ENCODE measurements at regions not wholly inside any gene's neighbourhood (a gene's known extent, or its start where the extent isn't known, plus 50 kb on each side); places are given as distances from the start of the nearest gene placed in this dataset.

GRCh38 chr5:180411948-180412347 lies 58.8 kb upstream of the GFPT2 start:
- Histone ChIP-seq H3K36me3 (ENCODE audit: control insufficient read depth, insufficient read depth, low read length) (no peaks in the 10 kb centered on the region), H3K27me3 (ENCODE audit: control insufficient read depth, insufficient read depth, low read length) (no peaks in the 10 kb centered on the region), H3K4me3 (ENCODE audit: low read depth, low read length) (no peak overlapping the region)
- DNase-seq (ENCODE audit: low read depth) (no peak), FAIRE-seq (no peak)
- no peak for TF ChIP-seq CTCF (IDR thresholded peaks at IDR 0.05; ENCODE audit: insufficient read depth, low read length, severe bottlenecking)

GRCh38 chr5:180414176-180414575 lies 61.0 kb upstream of the GFPT2 start:
- Histone ChIP-seq H3K27me3 (ENCODE audit: control insufficient read depth, insufficient read depth, low read length) (no peaks in the 10 kb centered on the region), H3K4me3 (ENCODE audit: low read depth, low read length) (no peak overlapping the region), H3K36me3 (ENCODE audit: control insufficient read depth, insufficient read depth, low read length) (no peaks in the 10 kb centered on the region)
- FAIRE-seq (no peak), DNase-seq (ENCODE audit: low read depth) (no peak)
- TF ChIP-seq CTCF (IDR thresholded peaks at IDR 0.05; ENCODE audit: insufficient read depth, low read length, severe bottlenecking) = no peak

- TF ChIP-seq CTCF (IDR thresholded peaks at IDR 0.05; ENCODE audit: insufficient read depth, low read length, severe bottlenecking) = no peak
- H3K36me3 ChIP-seq (ENCODE audit: control insufficient read depth, insufficient read depth, low read length) = no peaks in the 10 kb centered on the region
- FAIRE-seq = no peak
Observed at GRCh38 chr5:180421672-180422071, 68.5 kb upstream of the GFPT2 start.

GRCh38 chr5:180423133-180423532 lies 70.0 kb upstream of the GFPT2 start:
- no peak for TF ChIP-seq CTCF (IDR thresholded peaks at IDR 0.05; ENCODE audit: insufficient read depth, low read length, severe bottlenecking)
- Histone ChIP-seq H3K36me3 (ENCODE audit: control insufficient read depth, insufficient read depth, low read length) (no peaks in the 10 kb centered on the region), H3K4me3 (ENCODE audit: low read depth, low read length) (no peak overlapping the region), H3K27me3 (ENCODE audit: control insufficient read depth, insufficient read depth, low read length) (no peaks in the 10 kb centered on the region)
- FAIRE-seq (no peak), DNase-seq (ENCODE audit: low read depth) (no peak)

More at GRCh38 chr5:180421672-180422071, 68.5 kb upstream of the GFPT2 start:
- DNase-seq (ENCODE audit: low read depth) = no peak
- Histone ChIP-seq H3K4me3 (ENCODE audit: low read depth, low read length) (no peak overlapping the region), H3K27me3 (ENCODE audit: control insufficient read depth, insufficient read depth, low read length) (no peaks in the 10 kb centered on the region)

GRCh38 chr5:180423598-180423997 lies 70.5 kb upstream of the GFPT2 start:
- DNase-seq (ENCODE audit: low read depth) (no peak), FAIRE-seq (no peak)
- Histone ChIP-seq H3K4me3 (ENCODE audit: low read depth, low read length) (no peak overlapping the region), H3K27me3 (ENCODE audit: control insufficient read depth, insufficient read depth, low read length) (no peaks in the 10 kb centered on the region), H3K36me3 (ENCODE audit: control insufficient read depth, insufficient read depth, low read length) (no peaks in the 10 kb centered on the region)
- TF ChIP-seq CTCF (IDR thresholded peaks at IDR 0.05; ENCODE audit: insufficient read depth, low read length, severe bottlenecking) = no peak

GRCh38 chr5:180424094-180424493 lies 70.1 kb upstream of the CNOT6 start:
- H3K27me3 ChIP-seq (ENCODE audit: control insufficient read depth, insufficient read depth, low read length) = no peaks in the 10 kb centered on the region
- FAIRE-seq = no peak
- no peak for TF ChIP-seq CTCF (IDR thresholded peaks at IDR 0.05; ENCODE audit: insufficient read depth, low read length, severe bottlenecking)

More at GRCh38 chr5:180424094-180424493, 70.1 kb upstream of the CNOT6 start:
- no peak for DNase-seq (ENCODE audit: low read depth)
- Histone ChIP-seq H3K4me3 (ENCODE audit: low read depth, low read length) (no peak overlapping the region), H3K36me3 (ENCODE audit: control insufficient read depth, insufficient read depth, low read length) (no peaks in the 10 kb centered on the region)

All from bronchial epithelial cell (primary cell).